MM.1S (cell line): ENCODE measurements at regions not wholly inside any gene's neighbourhood (a gene's known extent, or its start where the extent isn't known, plus 50 kb on each side); places are given as distances from the start of the nearest gene placed in this dataset.
"Not testable (repeated sequence)": the region's sequence is repeated elsewhere in the genome, so short reads cannot be mapped to it uniquely, and the experiment has no call there.

Experiments used
- DNase-seq: peaks from one replicate; pipeline ENCODE4 v3.0.0-alpha.2; 2015
- H2AFZ ChIP-seq: fragments of 300-600 bp; sonication (generic); 2 replicates; pipeline ENCODE4 v1.6.0; 2016; ENCODE audit warnings: antibody characterized with exemption, low read length
- H3F3A ChIP-seq: fragments of 300-600 bp; sonication (generic); 2 replicates; pipeline ENCODE4 v1.6.1; 2016; ENCODE audit warnings: mild to moderate bottlenecking, antibody characterized with exemption, low read length, moderate library complexity, mixed read lengths; ENCODE audit not compliant: insufficient read depth
- H3K27ac ChIP-seq: fragments of 300-600 bp; sonication (generic); 2 replicates; pipeline ENCODE4 v1.5.1; 2016; ENCODE audit warnings: mild to moderate bottlenecking, low read length
- H3K27me3 ChIP-seq: fragments of 300-600 bp; sonication (generic); replicated peaks from 2 replicates; pipeline ENCODE4 v1.6.0; 2016; ENCODE audit warnings: low read length; ENCODE audit not compliant: insufficient read depth
- H3K36me3 ChIP-seq: fragments of 300-600 bp; sonication (generic); replicated peaks from 2 replicates; pipeline ENCODE4 v1.6.1; 2016; ENCODE audit warnings: mild to moderate bottlenecking, low read length, mixed read lengths; ENCODE audit not compliant: insufficient read depth
- H3K4me1 ChIP-seq: fragments of 300-600 bp; sonication (generic); 2 replicates; pipeline ENCODE4 v1.6.1; 2016; ENCODE audit warnings: low read length, mixed read lengths
- H3K4me2 ChIP-seq: fragments of 300-600 bp; sonication (generic); 2 replicates; pipeline ENCODE4 v1.6.0; 2016; ENCODE audit warnings: low read depth, low read length
- H3K4me3 ChIP-seq: fragments of 300-600 bp; sonication (generic); 2 replicates; pipeline ENCODE4 v1.5.1; 2016; ENCODE audit warnings: low read length, mixed read lengths
- H3K79me2 ChIP-seq: fragments of 300-600 bp; sonication (generic); 2 replicates; pipeline ENCODE4 v1.6.1; 2016; ENCODE audit warnings: mixed run types, low read length, mixed read lengths
- H3K9ac ChIP-seq: fragments of 300-600 bp; sonication (generic); 2 replicates; pipeline ENCODE4 v1.6.1; 2016; ENCODE audit warnings: low read length, mixed read lengths
- H3K9me2 ChIP-seq: fragments of 300-600 bp; sonication (generic); replicated peaks from 2 replicates; pipeline ENCODE4 v1.6.1; 2016; ENCODE audit warnings: mild to moderate bottlenecking, low read length, mixed read lengths; ENCODE audit not compliant: insufficient read depth
- H3K9me3 ChIP-seq: fragments of 300-600 bp; sonication (generic); replicated peaks from 2 replicates; pipeline ENCODE4 v1.6.1; 2016; ENCODE audit warnings: mild to moderate bottlenecking, low read length, mixed read lengths; ENCODE audit not compliant: insufficient read depth
- H4K20me1 ChIP-seq: fragments of 300-600 bp; sonication (generic); 2 replicates; pipeline ENCODE4 v1.6.1; 2016; ENCODE audit warnings: mild to moderate bottlenecking, low read length, moderate library complexity, mixed read lengths; ENCODE audit not compliant: insufficient read depth
- EZH2 ChIP-seq: fragments of 300-600 bp; sonication (generic); optimal IDR thresholded peaks from 2 replicates; pipeline ENCODE3; 2017; ENCODE audit warnings: low read depth, mild to moderate bottlenecking, antibody characterized with exemption, low read length, mixed read lengths
- EZH2phosphoT487 ChIP-seq: fragments of 300-600 bp; sonication (generic); IDR thresholded peaks from 2 replicates; pipeline ENCODE4 v1.6.1; 2018; ENCODE audit warnings: antibody characterized with exemption, low read length
- TF ChIP-seq, protein P1 (sequence below): fragments of 300-600 bp; sonication (generic); IDR thresholded peaks from 2 replicates; pipeline ENCODE4 v1.5.1; 2016; ENCODE audit warnings: antibody characterized with exemption, low read length, mixed read lengths

GRCh38 chr7:32658467-32658869 lies 163.2 kb downstream of the AVL9 start:
- Histone ChIP-seq H3K9ac (no peak overlapping the region), H3K9me3 (no peaks in the 10 kb centered on the region), H4K20me1 (no peaks in the 10 kb centered on the region), H3K79me2 (no peaks in the 10 kb centered on the region), H3K9me2 (no peaks in the 10 kb centered on the region), H2AFZ (no peak overlapping the region), H3K27me3 (no peaks in the 10 kb centered on the region), H3K4me1 (no peaks in the 10 kb centered on the region), H3K4me2 (no peak overlapping the region), H3K4me3 (no peak overlapping the region), H3K36me3 (no peaks in the 10 kb centered on the region), H3K27ac (no peak overlapping the region), H3F3A (no peaks in the 10 kb centered on the region)
- DNase-seq = no peak
- TF ChIP-seq EZH2 (no peak), EZH2phosphoT487 (no peak)
- TF ChIP-seq, protein P1, sequence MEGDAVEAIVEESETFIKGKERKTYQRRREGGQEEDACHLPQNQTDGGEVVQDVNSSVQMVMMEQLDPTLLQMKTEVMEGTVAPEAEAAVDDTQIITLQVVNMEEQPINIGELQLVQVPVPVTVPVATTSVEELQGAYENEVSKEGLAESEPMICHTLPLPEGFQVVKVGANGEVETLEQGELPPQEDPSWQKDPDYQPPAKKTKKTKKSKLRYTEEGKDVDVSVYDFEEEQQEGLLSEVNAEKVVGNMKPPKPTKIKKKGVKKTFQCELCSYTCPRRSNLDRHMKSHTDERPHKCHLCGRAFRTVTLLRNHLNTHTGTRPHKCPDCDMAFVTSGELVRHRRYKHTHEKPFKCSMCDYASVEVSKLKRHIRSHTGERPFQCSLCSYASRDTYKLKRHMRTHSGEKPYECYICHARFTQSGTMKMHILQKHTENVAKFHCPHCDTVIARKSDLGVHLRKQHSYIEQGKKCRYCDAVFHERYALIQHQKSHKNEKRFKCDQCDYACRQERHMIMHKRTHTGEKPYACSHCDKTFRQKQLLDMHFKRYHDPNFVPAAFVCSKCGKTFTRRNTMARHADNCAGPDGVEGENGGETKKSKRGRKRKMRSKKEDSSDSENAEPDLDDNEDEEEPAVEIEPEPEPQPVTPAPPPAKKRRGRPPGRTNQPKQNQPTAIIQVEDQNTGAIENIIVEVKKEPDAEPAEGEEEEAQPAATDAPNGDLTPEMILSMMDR = no peak

GRCh38 chr7:32658034-32658433 lies 162.7 kb downstream of the AVL9 start:
- no peak overlapping the region for H3K9ac ChIP-seq
- no peak overlapping the region for H3K4me2 ChIP-seq

GRCh38 chr7:32654549-32654948 lies 159.3 kb downstream of the AVL9 start:
- not testable (repeated sequence) for H3K79me2 ChIP-seq, H3K27ac ChIP-seq, H3K9ac ChIP-seq, H3F3A ChIP-seq, H4K20me1 ChIP-seq, H3K4me3 ChIP-seq, H3K9me2 ChIP-seq, H3K36me3 ChIP-seq, H2AFZ ChIP-seq, H3K4me1 ChIP-seq, H3K27me3 ChIP-seq, H3K4me2 ChIP-seq, H3K9me3 ChIP-seq, DNase-seq

More at GRCh38 chr7:32658034-32658433, 162.7 kb downstream of the AVL9 start:
- no peaks in the 10 kb centered on the region for H3F3A ChIP-seq
- H3K27me3 ChIP-seq = no peaks in the 10 kb centered on the region
- H2AFZ ChIP-seq = no peak overlapping the region
- H4K20me1 ChIP-seq = no peaks in the 10 kb centered on the region
- DNase-seq = no peak
- no peak overlapping the region for H3K27ac ChIP-seq
- TF ChIP-seq, protein P1 = no peak
- no peak for TF ChIP-seq EZH2phosphoT487
- TF ChIP-seq EZH2 = no peak
- no peaks in the 10 kb centered on the region for H3K4me1 ChIP-seq
- H3K9me3 ChIP-seq = no peaks in the 10 kb centered on the region
- H3K36me3 ChIP-seq = no peaks in the 10 kb centered on the region
- no peak overlapping the region for H3K4me3 ChIP-seq
- no peaks in the 10 kb centered on the region for H3K9me2 ChIP-seq
- no peaks in the 10 kb centered on the region for H3K79me2 ChIP-seq

- H3K27me3 ChIP-seq, H3K4me3 ChIP-seq, H3K4me1 ChIP-seq: not testable (repeated sequence)
Measured at GRCh38 chr7:32650356-32650755, 155.1 kb downstream of the AVL9 start.

More at GRCh38 chr7:32650356-32650755, 155.1 kb downstream of the AVL9 start:
- not testable (repeated sequence) for H3K9ac ChIP-seq, DNase-seq, H3K27ac ChIP-seq, H3K79me2 ChIP-seq, H3K4me2 ChIP-seq, H2AFZ ChIP-seq, H3K9me3 ChIP-seq, H3K9me2 ChIP-seq, H3K36me3 ChIP-seq, H4K20me1 ChIP-seq, H3F3A ChIP-seq
